ENCODE measurements at regions not wholly inside any gene's neighbourhood (a gene's known extent, or its start where the extent isn't known, plus 50 kb on each side); places are given as distances from the start of the nearest gene placed in this dataset.

DNA sequence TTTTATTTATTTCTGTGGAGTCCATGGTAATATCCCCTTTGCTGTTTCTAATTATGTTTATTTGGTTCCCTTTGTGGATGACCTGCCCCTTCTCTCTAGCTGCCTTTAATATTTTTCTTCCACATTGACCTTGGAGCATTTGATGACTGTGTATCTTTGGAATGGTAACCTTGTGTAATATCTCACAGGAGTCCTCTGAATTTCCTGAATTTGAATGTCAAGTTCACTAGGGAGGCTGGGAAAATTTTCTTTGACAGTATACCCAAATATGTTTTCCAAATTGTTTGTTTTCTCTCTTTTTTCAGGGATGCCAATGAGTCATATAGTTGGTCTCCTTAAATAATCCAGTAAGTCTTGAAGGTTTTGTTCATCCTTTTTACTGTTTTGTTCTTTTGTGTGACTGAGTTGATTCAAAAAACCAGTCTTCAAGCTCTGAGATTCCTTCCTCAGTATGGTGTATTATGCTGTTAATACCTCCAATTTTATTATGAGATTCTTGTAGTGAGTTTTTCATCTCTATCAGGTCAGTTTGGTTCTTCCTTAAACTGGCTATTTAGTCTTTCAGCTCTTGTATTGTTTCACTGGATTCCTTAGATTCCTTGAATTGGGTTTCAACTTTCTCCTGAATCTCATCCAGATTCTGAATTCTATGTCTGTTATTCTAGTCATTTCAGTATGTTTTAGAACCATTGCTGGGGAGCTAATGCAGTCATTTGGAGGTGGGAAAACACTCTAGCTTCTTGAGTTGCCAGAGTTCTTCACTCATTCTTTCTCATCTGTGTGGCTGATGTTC lies 349.0 kb upstream of the TARS1 start (continued):
- TF ChIP-seq, protein P1, sequence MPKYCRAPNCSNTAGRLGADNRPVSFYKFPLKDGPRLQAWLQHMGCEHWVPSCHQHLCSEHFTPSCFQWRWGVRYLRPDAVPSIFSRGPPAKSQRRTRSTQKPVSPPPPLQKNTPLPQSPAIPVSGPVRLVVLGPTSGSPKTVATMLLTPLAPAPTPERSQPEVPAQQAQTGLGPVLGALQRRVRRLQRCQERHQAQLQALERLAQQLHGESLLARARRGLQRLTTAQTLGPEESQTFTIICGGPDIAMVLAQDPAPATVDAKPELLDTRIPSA (CRISPR knock-in tag; IDR thresholded peaks at IDR 0.05; ENCODE audit: borderline replicate concordance), result no peak
- TF ChIP-seq SCMH1 (CRISPR knock-in tag; IDR thresholded peaks at IDR 0.05; ENCODE audit: borderline replicate concordance) (no peak), ZNF713 (CRISPR knock-in tag; IDR thresholded peaks at IDR 0.05) (no peak), HOXD1 (CRISPR knock-in tag; IDR thresholded peaks at IDR 0.05) (no peak)
- TF ChIP-seq, protein P2, sequence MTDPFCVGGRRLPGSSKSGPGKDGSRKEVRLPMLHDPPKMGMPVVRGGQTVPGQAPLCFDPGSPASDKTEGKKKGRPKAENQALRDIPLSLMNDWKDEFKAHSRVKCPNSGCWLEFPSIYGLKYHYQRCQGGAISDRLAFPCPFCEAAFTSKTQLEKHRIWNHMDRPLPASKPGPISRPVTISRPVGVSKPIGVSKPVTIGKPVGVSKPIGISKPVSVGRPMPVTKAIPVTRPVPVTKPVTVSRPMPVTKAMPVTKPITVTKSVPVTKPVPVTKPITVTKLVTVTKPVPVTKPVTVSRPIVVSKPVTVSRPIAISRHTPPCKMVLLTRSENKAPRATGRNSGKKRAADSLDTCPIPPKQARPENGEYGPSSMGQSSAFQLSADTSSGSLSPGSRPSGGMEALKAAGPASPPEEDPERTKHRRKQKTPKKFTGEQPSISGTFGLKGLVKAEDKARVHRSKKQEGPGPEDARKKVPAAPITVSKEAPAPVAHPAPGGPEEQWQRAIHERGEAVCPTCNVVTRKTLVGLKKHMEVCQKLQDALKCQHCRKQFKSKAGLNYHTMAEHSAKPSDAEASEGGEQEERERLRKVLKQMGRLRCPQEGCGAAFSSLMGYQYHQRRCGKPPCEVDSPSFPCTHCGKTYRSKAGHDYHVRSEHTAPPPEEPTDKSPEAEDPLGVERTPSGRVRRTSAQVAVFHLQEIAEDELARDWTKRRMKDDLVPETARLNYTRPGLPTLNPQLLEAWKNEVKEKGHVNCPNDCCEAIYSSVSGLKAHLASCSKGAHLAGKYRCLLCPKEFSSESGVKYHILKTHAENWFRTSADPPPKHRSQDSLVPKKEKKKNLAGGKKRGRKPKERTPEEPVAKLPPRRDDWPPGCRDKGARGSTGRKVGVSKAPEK (CRISPR knock-in tag; IDR thresholded peaks at IDR 0.05; ENCODE audit: borderline replicate concordance), result no peak
- TF ChIP-seq, protein P3, sequence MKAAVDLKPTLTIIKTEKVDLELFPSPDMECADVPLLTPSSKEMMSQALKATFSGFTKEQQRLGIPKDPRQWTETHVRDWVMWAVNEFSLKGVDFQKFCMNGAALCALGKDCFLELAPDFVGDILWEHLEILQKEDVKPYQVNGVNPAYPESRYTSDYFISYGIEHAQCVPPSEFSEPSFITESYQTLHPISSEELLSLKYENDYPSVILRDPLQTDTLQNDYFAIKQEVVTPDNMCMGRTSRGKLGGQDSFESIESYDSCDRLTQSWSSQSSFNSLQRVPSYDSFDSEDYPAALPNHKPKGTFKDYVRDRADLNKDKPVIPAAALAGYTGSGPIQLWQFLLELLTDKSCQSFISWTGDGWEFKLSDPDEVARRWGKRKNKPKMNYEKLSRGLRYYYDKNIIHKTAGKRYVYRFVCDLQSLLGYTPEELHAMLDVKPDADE (CRISPR knock-in tag; IDR thresholded peaks at IDR 0.05), result no peak
- TF ChIP-seq, protein P4, sequence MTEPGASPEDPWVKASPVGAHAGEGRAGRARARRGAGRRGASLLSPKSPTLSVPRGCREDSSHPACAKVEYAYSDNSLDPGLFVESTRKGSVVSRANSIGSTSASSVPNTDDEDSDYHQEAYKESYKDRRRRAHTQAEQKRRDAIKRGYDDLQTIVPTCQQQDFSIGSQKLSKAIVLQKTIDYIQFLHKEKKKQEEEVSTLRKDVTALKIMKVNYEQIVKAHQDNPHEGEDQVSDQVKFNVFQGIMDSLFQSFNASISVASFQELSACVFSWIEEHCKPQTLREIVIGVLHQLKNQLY (CRISPR knock-in tag; IDR thresholded peaks at IDR 0.05), result no peak
- TF ChIP-seq, protein P5, sequence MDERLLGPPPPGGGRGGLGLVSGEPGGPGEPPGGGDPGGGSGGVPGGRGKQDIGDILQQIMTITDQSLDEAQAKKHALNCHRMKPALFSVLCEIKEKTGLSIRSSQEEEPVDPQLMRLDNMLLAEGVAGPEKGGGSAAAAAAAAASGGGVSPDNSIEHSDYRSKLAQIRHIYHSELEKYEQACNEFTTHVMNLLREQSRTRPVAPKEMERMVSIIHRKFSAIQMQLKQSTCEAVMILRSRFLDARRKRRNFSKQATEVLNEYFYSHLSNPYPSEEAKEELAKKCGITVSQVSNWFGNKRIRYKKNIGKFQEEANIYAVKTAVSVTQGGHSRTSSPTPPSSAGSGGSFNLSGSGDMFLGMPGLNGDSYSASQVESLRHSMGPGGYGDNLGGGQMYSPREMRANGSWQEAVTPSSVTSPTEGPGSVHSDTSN (CRISPR knock-in tag; IDR thresholded peaks at IDR 0.05), result no peak
